GM23338 (cell line): ENCODE measurements at regions not wholly inside any gene's neighbourhood (a gene's known extent, or its start where the extent isn't known, plus 50 kb on each side); places are given as distances from the start of the nearest gene placed in this dataset.

Experiments used
- ATAC-seq: fragments of 200-7000 bp; cut with Tn5 transposase; 3 replicates; pipeline ENCODE4 v1.9.1; 2020
- DNase-seq: peaks from one replicate; pipeline ENCODE4 v3.0.0-alpha.2; 2015; ENCODE audit warnings: low spot score
- H2AFZ ChIP-seq: fragments of 200-600 bp; sonication (generic); 2 replicates; pipeline ENCODE4 v1.8.0; 2016; ENCODE audit warnings: antibody characterized with exemption, mild to moderate bottlenecking, moderate library complexity
- H3F3A ChIP-seq: fragments of 200-600 bp; sonication (generic); replicated peaks from 2 replicates; pipeline ENCODE4 v1.8.0; 2017; ENCODE audit warnings: antibody characterized with exemption, mixed run types, low read depth
- H3K27ac ChIP-seq: fragments of 200-600 bp; sonication (generic); 2 replicates; pipeline ENCODE4 v1.6.1; 2016; ENCODE audit warnings: low read depth
- H3K27me3 ChIP-seq: fragments of 200-600 bp; sonication (generic); 2 replicates; pipeline ENCODE4 v1.8.0; 2016; ENCODE audit warnings: mild to moderate bottlenecking, mixed run types, moderate library complexity; ENCODE audit not compliant: insufficient read depth
- H3K36me3 ChIP-seq: fragments of 200-600 bp; sonication (generic); 2 replicates; pipeline ENCODE4 v1.8.0; 2016; ENCODE audit warnings: mild to moderate bottlenecking; ENCODE audit not compliant: insufficient read depth
- H3K4me1 ChIP-seq: fragments of 200-600 bp; sonication (generic); 2 replicates; pipeline ENCODE4 v1.8.0; 2016; ENCODE audit warnings: mild to moderate bottlenecking, moderate library complexity; ENCODE audit not compliant: insufficient read depth
- H3K4me2 ChIP-seq: fragments of 200-600 bp; sonication (generic); 2 replicates; pipeline ENCODE4 v1.7.1; 2017; ENCODE audit warnings: mixed run types
- H3K4me3 ChIP-seq: fragments of 200-600 bp; sonication (generic); 2 replicates; pipeline ENCODE4 v1.6.1; 2016; ENCODE audit warnings: mixed run types
- H3K79me2 ChIP-seq: fragments of 200-600 bp; sonication (generic); replicated peaks from 2 replicates; pipeline ENCODE4 v1.8.0; 2017; ENCODE audit warnings: mild to moderate bottlenecking; ENCODE audit not compliant: insufficient read depth
- H3K9me2 ChIP-seq: fragments of 200-600 bp; sonication (generic); 2 replicates; pipeline ENCODE4 v1.8.0; 2017; ENCODE audit not compliant: insufficient read depth
- H4K20me1 ChIP-seq: fragments of 200-600 bp; sonication (generic); replicated peaks from 2 replicates; pipeline ENCODE4 v1.8.0; 2017; ENCODE audit warnings: mild to moderate bottlenecking; ENCODE audit not compliant: insufficient read depth
- H3K27ac Mint-ChIP-seq: 2 replicates; pipeline ENCODE4 v1.8.0; 2020; ENCODE audit warnings: inconsistent platforms, mild to moderate bottlenecking, moderate library complexity, mixed read lengths
- H3K27me3 Mint-ChIP-seq: 3 replicates; pipeline ENCODE4 v1.8.0; 2022; ENCODE audit warnings: low read depth, mild to moderate bottlenecking, moderate library complexity, mixed read lengths, inconsistent platforms; ENCODE audit not compliant: insufficient read depth, poor library complexity
- H3K36me3 Mint-ChIP-seq: 3 replicates; pipeline ENCODE4 v1.8.0; 2021; ENCODE audit warnings: low read depth, mild to moderate bottlenecking, inconsistent platforms, moderate library complexity, mixed read lengths
- H3K4me1 Mint-ChIP-seq: 3 replicates; pipeline ENCODE4 v1.8.0; 2020; ENCODE audit warnings: mild to moderate bottlenecking, inconsistent platforms, mixed read lengths
- H3K4me3 Mint-ChIP-seq: 3 replicates; pipeline ENCODE4 v1.8.0; 2021; ENCODE audit warnings: moderate library complexity, mild to moderate bottlenecking, inconsistent platforms, mixed read lengths
- H3K9me3 Mint-ChIP-seq: 3 replicates; pipeline ENCODE4 v1.8.0; 2020; ENCODE audit warnings: moderate library complexity, mild to moderate bottlenecking, inconsistent platforms, mixed read lengths
- CREB1 ChIP-seq: fragments of 250-450 bp; sonication (Bioruptor Pico); IDR thresholded peaks from 2 replicates; pipeline ENCODE4 v1.5.0; 2020; ENCODE audit warnings: low read depth, mild to moderate bottlenecking, moderate library complexity
- EZH2 ChIP-seq: fragments of 200-600 bp; sonication (generic); IDR thresholded peaks from one replicate; pipeline ENCODE4 v1.8.0; 2017; ENCODE audit warnings: antibody characterized with exemption, mild to moderate bottlenecking, low read depth; ENCODE audit not compliant: unreplicated experiment
- EZH2phosphoT487 ChIP-seq: fragments of 200-600 bp; sonication (generic); IDR thresholded peaks from one replicate; pipeline ENCODE4 v1.8.1; 2018; ENCODE audit warnings: antibody characterized with exemption; ENCODE audit not compliant: unreplicated experiment
- JUNB ChIP-seq: IDR thresholded peaks from one replicate; pipeline ENCODE4 v1.6.1; 2016; ENCODE audit warnings: antibody characterized with exemption; ENCODE audit not compliant: unreplicated experiment
- NANOG ChIP-seq: IDR thresholded peaks from 2 replicates; pipeline ENCODE4 v1.6.1; 2016; ENCODE audit warnings: antibody characterized with exemption, borderline replicate concordance
- POLR2AphosphoS5 ChIP-seq: IDR thresholded peaks from 2 replicates; pipeline ENCODE4 v1.6.1; 2016; ENCODE audit warnings: antibody characterized with exemption, low read depth
- STAT1 ChIP-seq: IDR thresholded peaks from one replicate; pipeline ENCODE4 v1.6.1; 2016; ENCODE audit warnings: antibody characterized with exemption; ENCODE audit not compliant: unreplicated experiment
- ZNF114 ChIP-seq: fragments of 250-450 bp; sonication (Bioruptor Pico); IDR thresholded peaks from 2 replicates; pipeline ENCODE4 v1.5.0; 2020; ENCODE audit warnings: mild to moderate bottlenecking, moderate library complexity
- ZNF331 ChIP-seq: fragments of 250-450 bp; sonication (Bioruptor Pico); IDR thresholded peaks from 2 replicates; pipeline ENCODE4 v1.5.0; 2020; ENCODE audit warnings: low read depth, mild to moderate bottlenecking, moderate library complexity
- TF ChIP-seq, protein P1 (sequence below): IDR thresholded peaks from one replicate; pipeline ENCODE4 v1.6.1; 2018; ENCODE audit warnings: antibody characterized with exemption; ENCODE audit not compliant: unreplicated experiment
- TF ChIP-seq, protein P2 (sequence below), 2 experiments: fragments of 200-600 bp in 1 of 2; sonication (generic) in 1 of 2; conservative IDR thresholded peaks; 2 replicates each; pipeline versions ENCODE4 v1.5.1 to v1.6.1; 2016 to 2017; ENCODE audit warnings: antibody characterized with exemption in 2 of 2, low read depth in 2 of 2, mild to moderate bottlenecking in 2 of 2, moderate library complexity in 1 of 2
- TF ChIP-seq, protein P3 (sequence below): IDR thresholded peaks from 2 replicates; pipeline ENCODE4 v1.6.1; 2016; ENCODE audit warnings: antibody characterized with exemption
- TF ChIP-seq, protein P4 (sequence below): fragments of 250-450 bp; sonication (Bioruptor Pico); IDR thresholded peaks from 2 replicates; pipeline ENCODE4 v1.5.0; 2020; ENCODE audit warnings: mild to moderate bottlenecking, moderate library complexity

DNA sequence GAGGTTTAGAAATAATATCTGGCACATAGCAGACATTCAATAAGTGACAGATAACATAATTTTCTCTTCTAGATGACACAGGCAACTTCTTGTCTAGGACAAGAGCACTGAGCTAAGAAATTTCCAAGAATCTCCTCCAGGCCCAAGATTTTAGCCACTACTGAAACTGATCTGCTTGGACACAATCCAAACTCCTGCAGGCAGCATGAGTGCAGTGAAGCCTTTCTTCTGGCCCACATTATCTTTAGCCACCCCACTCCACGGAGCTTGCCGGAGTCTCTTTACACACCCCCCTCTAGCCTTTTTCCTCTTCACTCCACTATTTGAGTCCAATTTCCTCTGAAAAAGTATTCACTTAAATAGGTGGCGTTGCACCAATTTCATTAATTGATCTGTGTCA is 142.9 kb upstream of the DUSP10 start:
- Mint-ChIP-seq H3K27ac (no peak overlapping the region), H3K4me1 (no peaks in the 10 kb centered on the region; the same call in 1 of the 3 replicates), H3K9me3 (no peaks in the 10 kb centered on the region), H3K27me3 (peaks cover 6% of the 10 kb centered on the region), H3K4me3 (no peak overlapping the region), H3K36me3 (no peaks in the 10 kb centered on the region)
- no peaks in the 10 kb centered on the region for H3K27me3 ChIP-seq
- H3K79me2 ChIP-seq = no peaks in the 10 kb centered on the region
- H4K20me1 ChIP-seq = no peaks in the 10 kb centered on the region
- TF ChIP-seq, protein P1, sequence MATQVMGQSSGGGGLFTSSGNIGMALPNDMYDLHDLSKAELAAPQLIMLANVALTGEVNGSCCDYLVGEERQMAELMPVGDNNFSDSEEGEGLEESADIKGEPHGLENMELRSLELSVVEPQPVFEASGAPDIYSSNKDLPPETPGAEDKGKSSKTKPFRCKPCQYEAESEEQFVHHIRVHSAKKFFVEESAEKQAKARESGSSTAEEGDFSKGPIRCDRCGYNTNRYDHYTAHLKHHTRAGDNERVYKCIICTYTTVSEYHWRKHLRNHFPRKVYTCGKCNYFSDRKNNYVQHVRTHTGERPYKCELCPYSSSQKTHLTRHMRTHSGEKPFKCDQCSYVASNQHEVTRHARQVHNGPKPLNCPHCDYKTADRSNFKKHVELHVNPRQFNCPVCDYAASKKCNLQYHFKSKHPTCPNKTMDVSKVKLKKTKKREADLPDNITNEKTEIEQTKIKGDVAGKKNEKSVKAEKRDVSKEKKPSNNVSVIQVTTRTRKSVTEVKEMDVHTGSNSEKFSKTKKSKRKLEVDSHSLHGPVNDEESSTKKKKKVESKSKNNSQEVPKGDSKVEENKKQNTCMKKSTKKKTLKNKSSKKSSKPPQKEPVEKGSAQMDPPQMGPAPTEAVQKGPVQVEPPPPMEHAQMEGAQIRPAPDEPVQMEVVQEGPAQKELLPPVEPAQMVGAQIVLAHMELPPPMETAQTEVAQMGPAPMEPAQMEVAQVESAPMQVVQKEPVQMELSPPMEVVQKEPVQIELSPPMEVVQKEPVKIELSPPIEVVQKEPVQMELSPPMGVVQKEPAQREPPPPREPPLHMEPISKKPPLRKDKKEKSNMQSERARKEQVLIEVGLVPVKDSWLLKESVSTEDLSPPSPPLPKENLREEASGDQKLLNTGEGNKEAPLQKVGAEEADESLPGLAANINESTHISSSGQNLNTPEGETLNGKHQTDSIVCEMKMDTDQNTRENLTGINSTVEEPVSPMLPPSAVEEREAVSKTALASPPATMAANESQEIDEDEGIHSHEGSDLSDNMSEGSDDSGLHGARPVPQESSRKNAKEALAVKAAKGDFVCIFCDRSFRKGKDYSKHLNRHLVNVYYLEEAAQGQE = no peak
- TF ChIP-seq NANOG (no peak), STAT1 (no peak), CREB1 (CRISPR knock-in tag) (no peak), JUNB (no peak), EZH2phosphoT487 (no peak), POLR2AphosphoS5 (no peak), EZH2 (no peak), ZNF331 (CRISPR knock-in tag) (no peak), ZNF114 (no peak)
- TF ChIP-seq, protein P2, sequence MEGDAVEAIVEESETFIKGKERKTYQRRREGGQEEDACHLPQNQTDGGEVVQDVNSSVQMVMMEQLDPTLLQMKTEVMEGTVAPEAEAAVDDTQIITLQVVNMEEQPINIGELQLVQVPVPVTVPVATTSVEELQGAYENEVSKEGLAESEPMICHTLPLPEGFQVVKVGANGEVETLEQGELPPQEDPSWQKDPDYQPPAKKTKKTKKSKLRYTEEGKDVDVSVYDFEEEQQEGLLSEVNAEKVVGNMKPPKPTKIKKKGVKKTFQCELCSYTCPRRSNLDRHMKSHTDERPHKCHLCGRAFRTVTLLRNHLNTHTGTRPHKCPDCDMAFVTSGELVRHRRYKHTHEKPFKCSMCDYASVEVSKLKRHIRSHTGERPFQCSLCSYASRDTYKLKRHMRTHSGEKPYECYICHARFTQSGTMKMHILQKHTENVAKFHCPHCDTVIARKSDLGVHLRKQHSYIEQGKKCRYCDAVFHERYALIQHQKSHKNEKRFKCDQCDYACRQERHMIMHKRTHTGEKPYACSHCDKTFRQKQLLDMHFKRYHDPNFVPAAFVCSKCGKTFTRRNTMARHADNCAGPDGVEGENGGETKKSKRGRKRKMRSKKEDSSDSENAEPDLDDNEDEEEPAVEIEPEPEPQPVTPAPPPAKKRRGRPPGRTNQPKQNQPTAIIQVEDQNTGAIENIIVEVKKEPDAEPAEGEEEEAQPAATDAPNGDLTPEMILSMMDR (conservative IDR thresholded peaks at IDR 0.05; ENCODE audit: low read depth in 2 of 2) = no peak
- TF ChIP-seq, protein P3, sequence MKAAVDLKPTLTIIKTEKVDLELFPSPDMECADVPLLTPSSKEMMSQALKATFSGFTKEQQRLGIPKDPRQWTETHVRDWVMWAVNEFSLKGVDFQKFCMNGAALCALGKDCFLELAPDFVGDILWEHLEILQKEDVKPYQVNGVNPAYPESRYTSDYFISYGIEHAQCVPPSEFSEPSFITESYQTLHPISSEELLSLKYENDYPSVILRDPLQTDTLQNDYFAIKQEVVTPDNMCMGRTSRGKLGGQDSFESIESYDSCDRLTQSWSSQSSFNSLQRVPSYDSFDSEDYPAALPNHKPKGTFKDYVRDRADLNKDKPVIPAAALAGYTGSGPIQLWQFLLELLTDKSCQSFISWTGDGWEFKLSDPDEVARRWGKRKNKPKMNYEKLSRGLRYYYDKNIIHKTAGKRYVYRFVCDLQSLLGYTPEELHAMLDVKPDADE = no peak
- TF ChIP-seq, protein P4, sequence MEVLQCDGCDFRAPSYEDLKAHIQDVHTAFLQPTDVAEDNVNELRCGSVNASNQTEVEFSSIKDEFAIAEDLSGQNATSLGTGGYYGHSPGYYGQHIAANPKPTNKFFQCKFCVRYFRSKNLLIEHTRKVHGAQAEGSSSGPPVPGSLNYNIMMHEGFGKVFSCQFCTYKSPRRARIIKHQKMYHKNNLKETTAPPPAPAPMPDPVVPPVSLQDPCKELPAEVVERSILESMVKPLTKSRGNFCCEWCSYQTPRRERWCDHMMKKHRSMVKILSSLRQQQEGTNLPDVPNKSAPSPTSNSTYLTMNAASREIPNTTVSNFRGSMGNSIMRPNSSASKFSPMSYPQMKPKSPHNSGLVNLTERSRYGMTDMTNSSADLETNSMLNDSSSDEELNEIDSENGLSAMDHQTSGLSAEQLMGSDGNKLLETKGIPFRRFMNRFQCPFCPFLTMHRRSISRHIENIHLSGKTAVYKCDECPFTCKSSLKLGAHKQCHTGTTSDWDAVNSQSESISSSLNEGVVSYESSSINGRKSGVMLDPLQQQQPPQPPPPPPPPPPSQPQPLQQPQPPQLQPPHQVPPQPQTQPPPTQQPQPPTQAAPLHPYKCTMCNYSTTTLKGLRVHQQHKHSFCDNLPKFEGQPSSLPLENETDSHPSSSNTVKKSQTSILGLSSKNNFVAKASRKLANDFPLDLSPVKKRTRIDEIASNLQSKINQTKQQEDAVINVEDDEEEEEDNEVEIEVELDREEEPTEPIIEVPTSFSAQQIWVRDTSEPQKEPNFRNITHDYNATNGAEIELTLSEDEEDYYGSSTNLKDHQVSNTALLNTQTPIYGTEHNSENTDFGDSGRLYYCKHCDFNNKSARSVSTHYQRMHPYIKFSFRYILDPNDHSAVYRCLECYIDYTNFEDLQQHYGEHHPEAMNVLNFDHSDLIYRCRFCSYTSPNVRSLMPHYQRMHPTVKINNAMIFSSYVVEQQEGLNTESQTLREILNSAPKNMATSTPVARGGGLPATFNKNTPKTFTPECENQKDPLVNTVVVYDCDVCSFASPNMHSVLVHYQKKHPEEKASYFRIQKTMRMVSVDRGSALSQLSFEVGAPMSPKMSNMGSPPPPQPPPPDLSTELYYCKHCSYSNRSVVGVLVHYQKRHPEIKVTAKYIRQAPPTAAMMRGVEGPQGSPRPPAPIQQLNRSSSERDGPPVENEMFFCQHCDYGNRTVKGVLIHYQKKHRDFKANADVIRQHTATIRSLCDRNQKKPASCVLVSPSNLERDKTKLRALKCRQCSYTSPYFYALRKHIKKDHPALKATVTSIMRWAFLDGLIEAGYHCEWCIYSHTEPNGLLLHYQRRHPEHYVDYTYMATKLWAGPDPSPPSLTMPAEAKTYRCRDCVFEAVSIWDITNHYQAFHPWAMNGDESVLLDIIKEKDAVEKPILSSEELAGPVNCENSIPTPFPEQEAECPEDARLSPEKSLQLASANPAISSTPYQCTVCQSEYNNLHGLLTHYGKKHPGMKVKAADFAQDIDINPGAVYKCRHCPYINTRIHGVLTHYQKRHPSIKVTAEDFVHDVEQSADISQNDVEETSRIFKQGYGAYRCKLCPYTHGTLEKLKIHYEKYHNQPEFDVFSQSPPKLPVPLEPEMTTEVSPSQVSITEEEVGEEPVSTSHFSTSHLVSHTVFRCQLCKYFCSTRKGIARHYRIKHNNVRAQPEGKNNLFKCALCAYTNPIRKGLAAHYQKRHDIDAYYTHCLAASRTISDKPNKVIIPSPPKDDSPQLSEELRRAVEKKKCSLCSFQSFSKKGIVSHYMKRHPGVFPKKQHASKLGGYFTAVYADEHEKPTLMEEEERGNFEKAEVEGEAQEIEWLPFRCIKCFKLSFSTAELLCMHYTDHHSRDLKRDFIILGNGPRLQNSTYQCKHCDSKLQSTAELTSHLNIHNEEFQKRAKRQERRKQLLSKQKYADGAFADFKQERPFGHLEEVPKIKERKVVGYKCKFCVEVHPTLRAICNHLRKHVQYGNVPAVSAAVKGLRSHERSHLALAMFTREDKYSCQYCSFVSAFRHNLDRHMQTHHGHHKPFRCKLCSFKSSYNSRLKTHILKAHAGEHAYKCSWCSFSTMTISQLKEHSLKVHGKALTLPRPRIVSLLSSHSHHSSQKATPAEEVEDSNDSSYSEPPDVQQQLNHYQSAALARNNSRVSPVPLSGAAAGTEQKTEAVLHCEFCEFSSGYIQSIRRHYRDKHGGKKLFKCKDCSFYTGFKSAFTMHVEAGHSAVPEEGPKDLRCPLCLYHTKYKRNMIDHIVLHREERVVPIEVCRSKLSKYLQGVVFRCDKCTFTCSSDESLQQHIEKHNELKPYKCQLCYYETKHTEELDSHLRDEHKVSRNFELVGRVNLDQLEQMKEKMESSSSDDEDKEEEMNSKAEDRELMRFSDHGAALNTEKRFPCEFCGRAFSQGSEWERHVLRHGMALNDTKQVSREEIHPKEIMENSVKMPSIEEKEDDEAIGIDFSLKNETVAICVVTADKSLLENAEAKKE = no peak
- no peaks in the 10 kb centered on the region for H3K36me3 ChIP-seq
- H3K4me2 ChIP-seq = no peak overlapping the region
- DNase-seq (no peak), ATAC-seq (no peak)
- H3K9me2 ChIP-seq = peaks cover 8% of the 10 kb centered on the region; the same call in 1 of the 2 replicates
- no peak overlapping the region for H2AFZ ChIP-seq
- no peaks in the 10 kb centered on the region for H3F3A ChIP-seq
- no peak overlapping the region for H3K4me3 ChIP-seq
- no peak overlapping the region for H3K27ac ChIP-seq
- H3K4me1 ChIP-seq = no peaks in the 10 kb centered on the region; the same call in 1 of the 2 replicates
